GM10266 (cell line): ENCODE measurements at regions not wholly inside any gene's neighbourhood (a gene's known extent, or its start where the extent isn't known, plus 50 kb on each side); places are given as distances from the start of the nearest gene placed in this dataset.

Experiments used
- DNase-seq: peaks from one replicate; pipeline ENCODE4 v3.0.0; 2012; ENCODE audit errors: extremely low spot score
- TF ChIP-seq, protein P1 (sequence below): IDR thresholded peaks from 2 replicates; pipeline ENCODE4 v1.5.1; 2012; ENCODE audit warnings: mild to moderate bottlenecking, low read depth; ENCODE audit not compliant: control insufficient read depth, insufficient read depth; ENCODE audit errors: missing control alignments

DNA sequence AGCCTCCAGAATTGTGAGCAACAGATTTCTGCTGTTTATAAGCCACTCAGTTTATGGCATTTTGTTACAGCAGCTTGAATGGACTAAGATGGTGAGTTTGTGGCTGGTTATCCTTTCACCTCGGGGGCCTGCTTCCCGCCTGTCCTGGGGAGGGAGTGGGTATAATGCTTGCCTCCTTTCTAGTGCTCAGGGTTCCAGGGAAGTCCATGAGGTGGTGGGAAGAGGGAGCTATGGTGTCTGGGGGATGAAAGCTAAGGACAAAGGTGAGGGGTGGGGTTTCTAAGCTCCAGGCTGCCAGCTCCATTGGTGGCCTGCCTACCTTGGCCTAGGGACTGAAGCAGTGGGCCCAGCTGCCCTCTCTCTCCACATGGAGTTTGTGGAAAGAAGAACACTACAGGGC lies 50.2 kb upstream of the SDK2 start:
- no peak for DNase-seq
- TF ChIP-seq, protein P1, sequence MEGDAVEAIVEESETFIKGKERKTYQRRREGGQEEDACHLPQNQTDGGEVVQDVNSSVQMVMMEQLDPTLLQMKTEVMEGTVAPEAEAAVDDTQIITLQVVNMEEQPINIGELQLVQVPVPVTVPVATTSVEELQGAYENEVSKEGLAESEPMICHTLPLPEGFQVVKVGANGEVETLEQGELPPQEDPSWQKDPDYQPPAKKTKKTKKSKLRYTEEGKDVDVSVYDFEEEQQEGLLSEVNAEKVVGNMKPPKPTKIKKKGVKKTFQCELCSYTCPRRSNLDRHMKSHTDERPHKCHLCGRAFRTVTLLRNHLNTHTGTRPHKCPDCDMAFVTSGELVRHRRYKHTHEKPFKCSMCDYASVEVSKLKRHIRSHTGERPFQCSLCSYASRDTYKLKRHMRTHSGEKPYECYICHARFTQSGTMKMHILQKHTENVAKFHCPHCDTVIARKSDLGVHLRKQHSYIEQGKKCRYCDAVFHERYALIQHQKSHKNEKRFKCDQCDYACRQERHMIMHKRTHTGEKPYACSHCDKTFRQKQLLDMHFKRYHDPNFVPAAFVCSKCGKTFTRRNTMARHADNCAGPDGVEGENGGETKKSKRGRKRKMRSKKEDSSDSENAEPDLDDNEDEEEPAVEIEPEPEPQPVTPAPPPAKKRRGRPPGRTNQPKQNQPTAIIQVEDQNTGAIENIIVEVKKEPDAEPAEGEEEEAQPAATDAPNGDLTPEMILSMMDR = no peak

DNA sequence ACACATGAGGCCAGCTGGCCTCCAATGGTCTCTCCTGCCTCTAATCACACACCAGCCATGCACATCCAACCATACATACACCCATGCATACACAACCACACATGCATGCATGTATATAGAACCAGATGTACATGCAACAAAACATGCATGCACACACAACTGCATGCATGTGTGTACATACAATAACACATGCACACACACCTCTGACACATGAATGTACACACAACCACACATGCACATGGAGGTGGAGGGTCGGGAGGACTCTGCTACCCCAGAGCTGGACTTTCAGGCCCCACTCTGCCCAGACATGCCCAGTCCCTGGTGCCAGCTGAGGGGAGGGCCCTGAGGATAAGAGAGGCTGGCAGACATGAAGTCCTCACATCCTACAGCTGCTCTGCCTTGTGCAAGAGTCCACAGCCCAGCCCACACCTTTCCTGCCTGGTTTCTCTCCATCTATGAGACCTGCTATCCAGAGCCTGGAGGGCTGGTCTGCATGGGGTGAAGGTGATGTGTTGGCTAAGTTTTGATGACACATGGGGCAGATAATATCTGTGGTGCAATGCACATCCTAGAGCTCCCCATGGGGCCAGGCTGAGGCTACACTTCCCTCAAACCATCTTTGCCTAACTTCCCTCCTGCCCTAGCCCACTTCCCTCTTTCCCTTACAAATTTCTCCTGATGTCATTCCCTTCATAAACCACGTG lies 50.9 kb upstream of the SDK2 start:
- no peak for DNase-seq
- TF ChIP-seq, protein P1 = no peak

DNA sequence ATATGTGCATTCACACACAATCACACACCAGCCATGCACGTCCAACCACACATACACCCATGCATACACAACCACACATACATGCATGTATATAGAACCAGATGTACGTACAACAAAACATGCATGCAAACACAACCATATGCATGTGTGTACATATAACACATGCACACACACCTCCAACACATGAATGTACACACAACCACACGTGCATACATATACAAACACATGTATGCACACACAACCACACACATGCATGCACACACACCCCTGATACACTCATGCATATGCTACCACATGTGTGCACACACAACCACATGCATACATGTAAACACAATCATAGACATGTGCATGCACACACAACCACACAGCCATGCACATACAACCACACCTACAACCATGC lies 52.0 kb upstream of the SDK2 start:
- TF ChIP-seq, protein P1 = no peak
- no peak for DNase-seq

DNA sequence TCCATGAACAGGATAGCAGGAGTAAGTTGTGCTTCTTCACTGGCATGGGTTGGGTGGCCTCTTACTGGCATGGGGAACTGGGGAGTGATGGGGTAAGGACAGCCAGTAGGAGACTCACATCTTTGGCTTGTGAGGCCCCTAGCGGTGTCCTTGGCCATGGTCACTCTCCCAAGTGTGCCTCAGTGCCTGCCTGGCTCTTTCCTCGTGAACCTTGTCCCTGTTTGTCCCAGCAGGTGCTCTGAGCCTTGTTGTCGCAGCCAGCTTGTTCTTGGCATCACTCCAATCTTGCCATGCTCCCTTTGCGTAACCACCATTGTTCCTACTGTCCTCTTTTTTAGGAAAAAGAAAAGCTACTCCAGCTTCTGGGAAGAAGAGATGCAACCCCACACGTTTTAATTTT lies 53.6 kb upstream of the SDK2 start:
- TF ChIP-seq, protein P1 = no peak
- DNase-seq = no peak

DNA sequence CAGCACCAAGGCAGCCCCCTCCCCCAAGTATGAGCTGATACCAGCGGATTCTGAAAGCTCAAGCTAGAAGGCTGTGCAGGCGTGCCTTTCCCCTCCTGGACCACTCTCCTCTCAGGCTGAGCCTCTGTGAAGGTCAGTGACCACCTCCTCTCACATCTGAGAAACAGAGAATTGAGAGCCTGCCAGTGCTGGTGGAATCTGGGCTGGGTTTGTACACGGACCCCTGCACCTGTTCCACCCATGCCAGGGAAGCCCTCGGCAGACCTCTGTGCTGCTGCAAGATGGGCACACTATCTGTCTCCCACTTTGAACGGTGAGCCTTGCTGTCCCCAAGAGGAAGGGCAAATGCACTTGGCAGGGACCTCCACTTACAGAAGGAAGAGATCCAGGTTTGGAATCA lies 54.7 kb upstream of the SDK2 start:
- TF ChIP-seq, protein P1 = no peak
- DNase-seq = no peak

DNA sequence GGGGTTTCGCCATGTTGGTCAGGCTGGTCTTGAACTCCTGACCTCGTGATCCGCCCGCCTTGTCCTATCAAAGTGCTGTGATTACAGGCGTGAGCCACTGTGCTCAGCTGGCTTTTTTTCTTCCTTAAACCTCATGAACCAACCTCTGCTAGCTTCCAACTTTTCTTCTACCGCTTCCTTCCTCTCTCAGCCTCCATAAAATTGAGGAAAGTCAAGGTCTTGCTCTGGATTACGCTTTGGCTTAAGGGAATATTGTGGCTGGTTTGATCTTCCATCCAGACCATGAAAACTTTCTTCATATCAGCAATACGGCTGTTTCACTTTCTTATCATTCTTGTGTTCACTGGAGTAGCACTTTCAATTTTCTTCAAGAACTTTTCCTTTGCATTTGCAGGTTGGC lies 57.5 kb upstream of the SDK2 start:
- no peak for DNase-seq
- TF ChIP-seq, protein P1 = no peak

DNA sequence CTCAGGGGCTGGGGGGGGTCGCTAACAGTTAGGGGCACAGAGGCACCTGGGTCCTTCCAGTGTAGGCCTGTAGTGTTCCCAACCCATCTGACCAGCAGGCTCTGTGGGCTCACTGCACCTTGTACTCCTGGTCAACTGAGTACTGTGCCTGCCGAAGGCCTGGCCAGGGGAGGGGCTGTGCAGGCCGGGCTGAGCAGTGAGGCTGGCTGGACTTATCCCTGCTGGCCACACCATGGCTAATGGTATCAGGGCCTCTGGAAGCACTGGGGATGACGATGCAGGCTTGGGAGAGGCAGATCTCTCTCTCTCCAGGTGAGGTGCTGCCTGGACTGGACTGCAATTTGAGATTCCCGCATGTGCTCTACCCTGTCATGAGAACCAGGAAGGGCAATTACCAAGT lies 58.9 kb upstream of the SDK2 start:
- TF ChIP-seq, protein P1 = no peak
- DNase-seq = no peak
